HepG2 (cell line): ENCODE measurements at regions not wholly inside any gene's neighbourhood (a gene's known extent, or its start where the extent isn't known, plus 50 kb on each side); places are given as distances from the start of the nearest gene placed in this dataset.

Source experiments
- ATAC-seq: fragments of 200-7000 bp; cut with Tn5 transposase; 3 replicates; pipeline ENCODE4 v1.9.1; 2020; ENCODE audit warnings: mild to moderate bottlenecking, moderate library complexity
- BruUV-seq: library from RNA; stranded (reverse); fragments of 400-500 nt; replicated peaks from 2 replicates; lab custom pipeline; 2021; lab: Mats Ljungman, UMichigan
- CTCF ChIA-PET: fragments of 300-600 bp; formaldehyde crosslinking; extraction: SDS; loops from one replicate; lab custom pipeline; 2021; ENCODE audit warnings: low total read pairs, inconsistent platforms, low intra/inter-chr PET ratio; lab: Yijun Ruan, JAX
- POLR2A ChIA-PET: fragments of 350-600 bp; sonication (Branson Sonifier 250); formaldehyde crosslinking; loops from one replicate; lab custom pipeline; 2020; ENCODE audit warnings: antibody characterized with exemption, inconsistent platforms; lab: Yijun Ruan, JAX
- DNase-seq: peaks from one replicate; pipeline ENCODE4 v3.0.0-alpha.2; 2015; ENCODE audit warnings: low spot score
- FAIRE-seq: peaks from 3 replicates; lab custom pipeline; 2011; peaks lifted over from hg19 to GRCh38; lab: Jason Lieb, UNC
- H2AFZ ChIP-seq: one replicate; pipeline ENCODE4 v1.6.1; 2011; ENCODE audit warnings: low read length, inconsistent platforms
- H3K27ac ChIP-seq: fragments of 300-600 bp; 3 replicates; pipeline ENCODE4 v1.8.0; 2011; ENCODE audit warnings: mixed run types, mild to moderate bottlenecking, mixed read lengths, low read length, inconsistent platforms; ENCODE audit not compliant: insufficient read depth; ENCODE audit errors: extremely low read length
- H3K27me3 ChIP-seq, 2 experiments: fragments of 200-600 bp in 1 of 2; 2 replicates in 1 of 2; 3 replicates in 1 of 2; pipeline versions ENCODE4 v1.6.0 to v1.8.0; 2011; ENCODE audit warnings: low read length in 2 of 2, mild to moderate bottlenecking in 2 of 2, moderate library complexity in 2 of 2, inconsistent platforms in 1 of 2; ENCODE audit not compliant: insufficient read depth in 2 of 2, control insufficient read depth in 1 of 2
- H3K36me3 ChIP-seq, 2 experiments: fragments of 200-600 bp in 1 of 2; replicated peaks in 1 of 2; 2 replicates in 1 of 2; 3 replicates in 1 of 2; pipeline versions ENCODE4 v1.5.1 to v1.8.0; 2011; ENCODE audit warnings: low read length in 2 of 2, inconsistent platforms in 1 of 2; ENCODE audit not compliant: insufficient read depth in 2 of 2, control insufficient read depth in 1 of 2
- H3K4me1 ChIP-seq: 2 replicates; pipeline ENCODE4 v1.5.1; 2012; ENCODE audit warnings: low read length, inconsistent platforms; ENCODE audit not compliant: insufficient read depth
- H3K4me2 ChIP-seq: 2 replicates; pipeline ENCODE4 v1.6.0; 2011; ENCODE audit warnings: low read depth, low read length, inconsistent platforms
- H3K4me3 ChIP-seq, 3 experiments: fragments of 200-600 bp in 1 of 3; sonication (generic), shearing (Covaris generic) in 1 of 3; replicated peaks in 1 of 3; 2 replicates each; pipeline ENCODE4 v1.5.1; 2011 to 2016; ENCODE audit warnings: low read length in 3 of 3, inconsistent platforms in 2 of 3, low read depth in 2 of 3, mild to moderate bottlenecking in 2 of 3, control low read depth in 1 of 3, mixed read lengths in 1 of 3; ENCODE audit not compliant: insufficient read depth in 1 of 3
- H3K79me2 ChIP-seq: one replicate; pipeline ENCODE4 v1.6.1; 2011; ENCODE audit warnings: low read length, inconsistent platforms; ENCODE audit not compliant: insufficient read depth
- H3K9ac ChIP-seq: 2 replicates; pipeline ENCODE4 v1.6.0; 2011; ENCODE audit warnings: mild to moderate bottlenecking, low read depth, low read length, inconsistent platforms; ENCODE audit not compliant: insufficient read depth
- H3K9me3 ChIP-seq: 2 replicates; pipeline ENCODE4 v1.5.1; 2012; ENCODE audit warnings: mild to moderate bottlenecking, low read length
- H4K20me1 ChIP-seq: 2 replicates; pipeline ENCODE4 v1.6.0; 2011; ENCODE audit warnings: inconsistent platforms, mild to moderate bottlenecking, low read length, moderate library complexity; ENCODE audit not compliant: insufficient read depth
- GABPA ChIP-seq, 2 experiments: IDR thresholded peaks; 2 replicates each; pipeline ENCODE4 v1.6.1; 2011 to 2016; ENCODE audit warnings: low read depth in 2 of 2, low read length in 1 of 2, missing biosample characterization in 1 of 2, missing genetic modification characterization in 1 of 2
- HNRNPLL ChIP-seq: fragments of 200-400 bp; formaldehyde crosslinking; IDR thresholded peaks from 2 replicates; pipeline ENCODE4 v1.6.1; 2017; ENCODE audit warnings: mild to moderate bottlenecking, low read depth, low read length; ENCODE audit not compliant: poor library complexity, severe bottlenecking
- KDM5B ChIP-seq: sonication (generic); formaldehyde crosslinking; IDR thresholded peaks from 2 replicates; pipeline ENCODE4 v1.4.0; 2020; ENCODE audit warnings: missing genetic modification reagents, mild to moderate bottlenecking, borderline replicate concordance
- NCOA5 ChIP-seq: sonication (generic); formaldehyde crosslinking; IDR thresholded peaks from 2 replicates; pipeline ENCODE4 v1.4.0; 2020; ENCODE audit warnings: missing genetic modification reagents
- SIN3A ChIP-seq: IDR thresholded peaks from 2 replicates; pipeline ENCODE4 v1.6.1; 2011; ENCODE audit warnings: low read depth, mild to moderate bottlenecking, control low read depth, low read length, borderline replicate concordance
- SNAI1 ChIP-seq: sonication (generic); formaldehyde crosslinking; IDR thresholded peaks from 2 replicates; pipeline ENCODE4 v1.5.0; 2020; ENCODE audit warnings: mild to moderate bottlenecking, missing genetic modification reagents, borderline replicate concordance
- ZNF746 ChIP-seq: sonication (generic); formaldehyde crosslinking; IDR thresholded peaks from 2 replicates; pipeline ENCODE4 v1.8.0; 2022; ENCODE audit warnings: mild to moderate bottlenecking, missing genetic modification reagents
- ZSCAN12 ChIP-seq: sonication (generic); formaldehyde crosslinking; IDR thresholded peaks from 2 replicates; pipeline ENCODE4 v1.9.0; 2021; ENCODE audit warnings: mild to moderate bottlenecking, missing genetic modification reagents
- WGBS: methylation state at CpG from one replicate; pipeline ENCODE4 v1.1.6; 2017; ENCODE audit warnings: low lambda C conversion rate; 5-methylcytosine and 5-hydroxymethylcytosine counted together
- in situ Hi-C: cut with HindIII; loops from 2 replicates; pipeline ENCODE4 v1.10.0; 2017; ENCODE audit warnings: low pct_unique_long_range_greater_than_20kb; ENCODE audit not compliant: extremely low pct_ligation_motif_present
- intact Hi-C: fragments of 100-400 bp; cut with micrococcal nuclease; formaldehyde crosslinking; loops from one replicate; pipeline ENCODE4 v1.10.0; 2022; ENCODE audit not compliant: unreplicated experiment
- TF ChIP-seq, protein P1 (sequence below): sonication (generic); formaldehyde crosslinking; IDR thresholded peaks from 2 replicates; pipeline ENCODE4 v1.4.0; 2020; ENCODE audit warnings: low read depth, missing genetic modification reagents

DNA sequence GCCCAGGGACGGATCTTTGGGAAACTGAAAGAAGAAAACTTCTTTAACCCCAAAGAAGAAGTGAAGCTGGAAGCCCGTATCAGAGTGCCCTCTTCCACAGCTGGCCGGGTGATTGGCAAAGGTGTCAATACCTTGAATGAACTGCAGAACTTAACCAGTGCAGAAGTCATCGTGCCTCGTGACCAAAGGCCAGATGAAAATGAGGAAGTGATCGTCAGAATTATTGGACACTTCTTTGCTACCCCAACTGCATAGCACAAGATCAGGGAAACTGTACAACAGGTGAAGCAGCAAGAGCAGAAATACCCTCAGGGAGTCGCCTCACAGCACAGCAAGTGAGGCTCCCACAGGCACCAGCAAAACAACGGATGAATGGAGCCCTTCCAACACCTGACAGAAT lies 114.0 kb downstream of the NBPF12 start:
- H3K36me3 ChIP-seq = no peaks in the 10 kb centered on the region
- no peak overlapping the region for H3K4me2 ChIP-seq
- intact Hi-C loops = no loop called here
- WGBS = 29% methylated on average over 8 of the region's 8 CpGs
- in situ Hi-C loops = no loop called here
- H3K27ac ChIP-seq = no peak overlapping the region
- FAIRE-seq (no peak), DNase-seq (no peak), ATAC-seq (no peak)
- H4K20me1 ChIP-seq = no peaks in the 10 kb centered on the region
- ChIA-PET POLR2A (no interaction called here), CTCF (no interaction called here)
- H3K79me2 ChIP-seq = no peaks in the 10 kb centered on the region
- H3K4me1 ChIP-seq = no peaks in the 10 kb centered on the region
- no peak overlapping the region for H3K4me3 ChIP-seq
- peaks cover 0 to 3% of the 10 kb centered on the region in 2 experiments; a peak in 1 of 5 replicates for H3K27me3 ChIP-seq
- BruUV-seq = no TSS peak
- H3K9ac ChIP-seq = no peak overlapping the region
- H2AFZ ChIP-seq = no peak overlapping the region
- TF ChIP-seq ZNF746 (CRISPR knock-in tag) = no peak
- TF ChIP-seq ZSCAN12 (CRISPR knock-in tag) = no peak
- no peak for TF ChIP-seq SIN3A
- TF ChIP-seq HNRNPLL = no peak
- TF ChIP-seq NCOA5 = no peak
- TF ChIP-seq KDM5B = no peak
- TF ChIP-seq GABPA (IDR thresholded peaks at IDR 0.05; ENCODE audit: low read depth, low read length) = no peak
- TF ChIP-seq GABPA (CRISPR knock-in tag; IDR thresholded peaks at IDR 0.05; ENCODE audit: low read depth) = no peak
- no peak for TF ChIP-seq SNAI1
- TF ChIP-seq, protein P1, sequence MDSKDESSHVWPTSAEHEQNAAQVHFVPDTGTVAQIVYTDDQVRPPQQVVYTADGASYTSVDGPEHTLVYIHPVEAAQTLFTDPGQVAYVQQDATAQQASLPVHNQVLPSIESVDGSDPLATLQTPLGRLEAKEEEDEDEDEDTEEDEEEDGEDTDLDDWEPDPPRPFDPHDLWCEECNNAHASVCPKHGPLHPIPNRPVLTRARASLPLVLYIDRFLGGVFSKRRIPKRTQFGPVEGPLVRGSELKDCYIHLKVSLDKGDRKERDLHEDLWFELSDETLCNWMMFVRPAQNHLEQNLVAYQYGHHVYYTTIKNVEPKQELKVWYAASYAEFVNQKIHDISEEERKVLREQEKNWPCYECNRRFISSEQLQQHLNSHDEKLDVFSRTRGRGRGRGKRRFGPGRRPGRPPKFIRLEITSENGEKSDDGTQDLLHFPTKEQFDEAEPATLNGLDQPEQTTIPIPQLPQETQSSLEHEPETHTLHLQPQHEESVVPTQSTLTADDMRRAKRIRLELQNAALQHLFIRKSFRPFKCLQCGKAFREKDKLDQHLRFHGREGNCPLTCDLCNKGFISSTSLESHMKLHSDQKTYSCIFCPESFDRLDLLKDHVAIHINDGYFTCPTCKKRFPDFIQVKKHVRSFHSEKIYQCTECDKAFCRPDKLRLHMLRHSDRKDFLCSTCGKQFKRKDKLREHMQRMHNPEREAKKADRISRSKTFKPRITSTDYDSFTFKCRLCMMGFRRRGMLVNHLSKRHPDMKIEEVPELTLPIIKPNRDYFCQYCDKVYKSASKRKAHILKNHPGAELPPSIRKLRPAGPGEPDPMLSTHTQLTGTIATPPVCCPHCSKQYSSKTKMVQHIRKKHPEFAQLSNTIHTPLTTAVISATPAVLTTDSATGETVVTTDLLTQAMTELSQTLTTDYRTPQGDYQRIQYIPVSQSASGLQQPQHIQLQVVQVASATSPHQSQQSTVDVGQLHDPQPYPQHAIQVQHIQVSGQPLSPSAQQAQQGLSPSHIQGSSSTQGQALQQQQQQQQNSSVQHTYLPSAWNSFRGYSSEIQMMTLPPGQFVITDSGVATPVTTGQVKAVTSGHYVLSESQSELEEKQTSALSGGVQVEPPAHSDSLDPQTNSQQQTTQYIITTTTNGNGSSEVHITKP (CRISPR knock-in tag) = no peak
- no peaks in the 10 kb centered on the region for H3K9me3 ChIP-seq
